ENCODE measurements at regions not wholly inside any gene's neighbourhood (a gene's known extent, or its start where the extent isn't known, plus 50 kb on each side); places are given as distances from the start of the nearest gene placed in this dataset.

DNA sequence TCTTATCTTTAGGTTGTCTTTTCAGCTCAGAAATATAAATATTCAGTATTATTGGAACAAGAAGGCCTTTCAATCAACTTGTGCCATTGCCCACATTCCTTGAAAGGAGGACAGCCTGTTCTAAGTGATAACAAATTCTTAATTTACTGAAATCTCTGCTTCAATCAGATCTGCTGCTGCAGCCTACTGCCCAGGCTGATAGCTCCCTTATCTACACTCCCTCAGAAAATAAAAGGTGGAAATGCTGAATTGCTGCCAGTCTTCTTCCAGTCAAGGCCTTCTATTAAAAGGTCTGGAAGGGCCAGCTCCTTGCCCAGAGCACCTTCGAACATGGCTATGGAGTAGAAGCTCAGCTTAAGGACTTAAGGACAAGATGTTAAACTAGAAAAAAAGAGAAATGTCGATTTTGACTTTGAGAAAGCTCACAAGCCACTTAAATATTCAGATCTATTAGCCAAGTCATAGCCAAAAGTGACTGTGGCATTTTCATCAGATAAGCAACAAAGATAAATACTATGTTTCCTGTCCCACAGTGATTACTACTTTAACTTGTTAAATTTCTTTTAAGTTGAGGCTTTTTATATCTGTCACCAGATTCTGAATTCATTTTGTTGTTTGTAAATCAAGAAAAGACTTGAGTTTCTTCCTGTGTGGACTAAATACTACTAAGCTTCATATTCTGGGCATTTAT is 480.5 kb upstream of the CBLB start:
- ATAC-seq = no peak
- H2AFZ ChIP-seq = no peak overlapping the region
- TF ChIP-seq EZH2phosphoT487 (IDR thresholded peaks at IDR 0.05; ENCODE audit: unreplicated experiment) (no peak), STAT1 (IDR thresholded peaks at IDR 0.05; ENCODE audit: unreplicated experiment) (no peak), ZNF331 (CRISPR knock-in tag; IDR thresholded peaks at IDR 0.05; ENCODE audit: low read depth) (no peak), CTCF (conservative IDR thresholded peaks at IDR 0.05; ENCODE audit: low read depth in 2 of 2) (no peak), JUNB (IDR thresholded peaks at IDR 0.05; ENCODE audit: unreplicated experiment) (no peak), CREB1 (CRISPR knock-in tag; IDR thresholded peaks at IDR 0.05; ENCODE audit: low read depth) (no peak), EZH2 (IDR thresholded peaks at IDR 0.05; ENCODE audit: low read depth, unreplicated experiment) (no peak), ZNF114 (CRISPR knock-in tag; IDR thresholded peaks at IDR 0.05) (no peak), POLR2AphosphoS5 (IDR thresholded peaks at IDR 0.05; ENCODE audit: low read depth) (no peak), NANOG (IDR thresholded peaks at IDR 0.05; ENCODE audit: borderline replicate concordance) (no peak)
- TF ChIP-seq, protein P1, sequence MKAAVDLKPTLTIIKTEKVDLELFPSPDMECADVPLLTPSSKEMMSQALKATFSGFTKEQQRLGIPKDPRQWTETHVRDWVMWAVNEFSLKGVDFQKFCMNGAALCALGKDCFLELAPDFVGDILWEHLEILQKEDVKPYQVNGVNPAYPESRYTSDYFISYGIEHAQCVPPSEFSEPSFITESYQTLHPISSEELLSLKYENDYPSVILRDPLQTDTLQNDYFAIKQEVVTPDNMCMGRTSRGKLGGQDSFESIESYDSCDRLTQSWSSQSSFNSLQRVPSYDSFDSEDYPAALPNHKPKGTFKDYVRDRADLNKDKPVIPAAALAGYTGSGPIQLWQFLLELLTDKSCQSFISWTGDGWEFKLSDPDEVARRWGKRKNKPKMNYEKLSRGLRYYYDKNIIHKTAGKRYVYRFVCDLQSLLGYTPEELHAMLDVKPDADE (IDR thresholded peaks at IDR 0.05) = no peak
- TF ChIP-seq, protein P2, sequence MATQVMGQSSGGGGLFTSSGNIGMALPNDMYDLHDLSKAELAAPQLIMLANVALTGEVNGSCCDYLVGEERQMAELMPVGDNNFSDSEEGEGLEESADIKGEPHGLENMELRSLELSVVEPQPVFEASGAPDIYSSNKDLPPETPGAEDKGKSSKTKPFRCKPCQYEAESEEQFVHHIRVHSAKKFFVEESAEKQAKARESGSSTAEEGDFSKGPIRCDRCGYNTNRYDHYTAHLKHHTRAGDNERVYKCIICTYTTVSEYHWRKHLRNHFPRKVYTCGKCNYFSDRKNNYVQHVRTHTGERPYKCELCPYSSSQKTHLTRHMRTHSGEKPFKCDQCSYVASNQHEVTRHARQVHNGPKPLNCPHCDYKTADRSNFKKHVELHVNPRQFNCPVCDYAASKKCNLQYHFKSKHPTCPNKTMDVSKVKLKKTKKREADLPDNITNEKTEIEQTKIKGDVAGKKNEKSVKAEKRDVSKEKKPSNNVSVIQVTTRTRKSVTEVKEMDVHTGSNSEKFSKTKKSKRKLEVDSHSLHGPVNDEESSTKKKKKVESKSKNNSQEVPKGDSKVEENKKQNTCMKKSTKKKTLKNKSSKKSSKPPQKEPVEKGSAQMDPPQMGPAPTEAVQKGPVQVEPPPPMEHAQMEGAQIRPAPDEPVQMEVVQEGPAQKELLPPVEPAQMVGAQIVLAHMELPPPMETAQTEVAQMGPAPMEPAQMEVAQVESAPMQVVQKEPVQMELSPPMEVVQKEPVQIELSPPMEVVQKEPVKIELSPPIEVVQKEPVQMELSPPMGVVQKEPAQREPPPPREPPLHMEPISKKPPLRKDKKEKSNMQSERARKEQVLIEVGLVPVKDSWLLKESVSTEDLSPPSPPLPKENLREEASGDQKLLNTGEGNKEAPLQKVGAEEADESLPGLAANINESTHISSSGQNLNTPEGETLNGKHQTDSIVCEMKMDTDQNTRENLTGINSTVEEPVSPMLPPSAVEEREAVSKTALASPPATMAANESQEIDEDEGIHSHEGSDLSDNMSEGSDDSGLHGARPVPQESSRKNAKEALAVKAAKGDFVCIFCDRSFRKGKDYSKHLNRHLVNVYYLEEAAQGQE (IDR thresholded peaks at IDR 0.05; ENCODE audit: unreplicated experiment) = no peak
- TF ChIP-seq, protein P3, sequence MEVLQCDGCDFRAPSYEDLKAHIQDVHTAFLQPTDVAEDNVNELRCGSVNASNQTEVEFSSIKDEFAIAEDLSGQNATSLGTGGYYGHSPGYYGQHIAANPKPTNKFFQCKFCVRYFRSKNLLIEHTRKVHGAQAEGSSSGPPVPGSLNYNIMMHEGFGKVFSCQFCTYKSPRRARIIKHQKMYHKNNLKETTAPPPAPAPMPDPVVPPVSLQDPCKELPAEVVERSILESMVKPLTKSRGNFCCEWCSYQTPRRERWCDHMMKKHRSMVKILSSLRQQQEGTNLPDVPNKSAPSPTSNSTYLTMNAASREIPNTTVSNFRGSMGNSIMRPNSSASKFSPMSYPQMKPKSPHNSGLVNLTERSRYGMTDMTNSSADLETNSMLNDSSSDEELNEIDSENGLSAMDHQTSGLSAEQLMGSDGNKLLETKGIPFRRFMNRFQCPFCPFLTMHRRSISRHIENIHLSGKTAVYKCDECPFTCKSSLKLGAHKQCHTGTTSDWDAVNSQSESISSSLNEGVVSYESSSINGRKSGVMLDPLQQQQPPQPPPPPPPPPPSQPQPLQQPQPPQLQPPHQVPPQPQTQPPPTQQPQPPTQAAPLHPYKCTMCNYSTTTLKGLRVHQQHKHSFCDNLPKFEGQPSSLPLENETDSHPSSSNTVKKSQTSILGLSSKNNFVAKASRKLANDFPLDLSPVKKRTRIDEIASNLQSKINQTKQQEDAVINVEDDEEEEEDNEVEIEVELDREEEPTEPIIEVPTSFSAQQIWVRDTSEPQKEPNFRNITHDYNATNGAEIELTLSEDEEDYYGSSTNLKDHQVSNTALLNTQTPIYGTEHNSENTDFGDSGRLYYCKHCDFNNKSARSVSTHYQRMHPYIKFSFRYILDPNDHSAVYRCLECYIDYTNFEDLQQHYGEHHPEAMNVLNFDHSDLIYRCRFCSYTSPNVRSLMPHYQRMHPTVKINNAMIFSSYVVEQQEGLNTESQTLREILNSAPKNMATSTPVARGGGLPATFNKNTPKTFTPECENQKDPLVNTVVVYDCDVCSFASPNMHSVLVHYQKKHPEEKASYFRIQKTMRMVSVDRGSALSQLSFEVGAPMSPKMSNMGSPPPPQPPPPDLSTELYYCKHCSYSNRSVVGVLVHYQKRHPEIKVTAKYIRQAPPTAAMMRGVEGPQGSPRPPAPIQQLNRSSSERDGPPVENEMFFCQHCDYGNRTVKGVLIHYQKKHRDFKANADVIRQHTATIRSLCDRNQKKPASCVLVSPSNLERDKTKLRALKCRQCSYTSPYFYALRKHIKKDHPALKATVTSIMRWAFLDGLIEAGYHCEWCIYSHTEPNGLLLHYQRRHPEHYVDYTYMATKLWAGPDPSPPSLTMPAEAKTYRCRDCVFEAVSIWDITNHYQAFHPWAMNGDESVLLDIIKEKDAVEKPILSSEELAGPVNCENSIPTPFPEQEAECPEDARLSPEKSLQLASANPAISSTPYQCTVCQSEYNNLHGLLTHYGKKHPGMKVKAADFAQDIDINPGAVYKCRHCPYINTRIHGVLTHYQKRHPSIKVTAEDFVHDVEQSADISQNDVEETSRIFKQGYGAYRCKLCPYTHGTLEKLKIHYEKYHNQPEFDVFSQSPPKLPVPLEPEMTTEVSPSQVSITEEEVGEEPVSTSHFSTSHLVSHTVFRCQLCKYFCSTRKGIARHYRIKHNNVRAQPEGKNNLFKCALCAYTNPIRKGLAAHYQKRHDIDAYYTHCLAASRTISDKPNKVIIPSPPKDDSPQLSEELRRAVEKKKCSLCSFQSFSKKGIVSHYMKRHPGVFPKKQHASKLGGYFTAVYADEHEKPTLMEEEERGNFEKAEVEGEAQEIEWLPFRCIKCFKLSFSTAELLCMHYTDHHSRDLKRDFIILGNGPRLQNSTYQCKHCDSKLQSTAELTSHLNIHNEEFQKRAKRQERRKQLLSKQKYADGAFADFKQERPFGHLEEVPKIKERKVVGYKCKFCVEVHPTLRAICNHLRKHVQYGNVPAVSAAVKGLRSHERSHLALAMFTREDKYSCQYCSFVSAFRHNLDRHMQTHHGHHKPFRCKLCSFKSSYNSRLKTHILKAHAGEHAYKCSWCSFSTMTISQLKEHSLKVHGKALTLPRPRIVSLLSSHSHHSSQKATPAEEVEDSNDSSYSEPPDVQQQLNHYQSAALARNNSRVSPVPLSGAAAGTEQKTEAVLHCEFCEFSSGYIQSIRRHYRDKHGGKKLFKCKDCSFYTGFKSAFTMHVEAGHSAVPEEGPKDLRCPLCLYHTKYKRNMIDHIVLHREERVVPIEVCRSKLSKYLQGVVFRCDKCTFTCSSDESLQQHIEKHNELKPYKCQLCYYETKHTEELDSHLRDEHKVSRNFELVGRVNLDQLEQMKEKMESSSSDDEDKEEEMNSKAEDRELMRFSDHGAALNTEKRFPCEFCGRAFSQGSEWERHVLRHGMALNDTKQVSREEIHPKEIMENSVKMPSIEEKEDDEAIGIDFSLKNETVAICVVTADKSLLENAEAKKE (CRISPR knock-in tag; IDR thresholded peaks at IDR 0.05) = no peak
- no peak overlapping the region for H3K4me2 ChIP-seq
- Mint-ChIP-seq H3K4me1 (no peaks in the 10 kb centered on the region), H3K4me3 (no peak overlapping the region), H3K27ac (no peak overlapping the region), H3K36me3 (ENCODE audit: low read depth) (no peaks in the 10 kb centered on the region), H3K9me3 (peaks cover 5% of the 10 kb centered on the region; the same call in 2 of the 3 replicates), H3K27me3 (ENCODE audit: insufficient read depth, low read depth, poor library complexity) (no peaks in the 10 kb centered on the region)
- H3K4me3 ChIP-seq = no peak overlapping the region
- H3K27me3 ChIP-seq (ENCODE audit: insufficient read depth) = no peaks in the 10 kb centered on the region
- H3F3A ChIP-seq (replicated peaks; ENCODE audit: low read depth) = no peaks in the 10 kb centered on the region
- H3K27ac ChIP-seq (ENCODE audit: low read depth) = no peak overlapping the region
- no peaks in the 10 kb centered on the region for H3K4me1 ChIP-seq (ENCODE audit: insufficient read depth)
- DNase-seq (ENCODE audit: low spot score) = no peak
- no peaks in the 10 kb centered on the region for H3K9me2 ChIP-seq (ENCODE audit: insufficient read depth)
- no peaks in the 10 kb centered on the region for H3K36me3 ChIP-seq (ENCODE audit: insufficient read depth)
- no peaks in the 10 kb centered on the region for H4K20me1 ChIP-seq (replicated peaks; ENCODE audit: insufficient read depth)
- H3K79me2 ChIP-seq (replicated peaks; ENCODE audit: insufficient read depth) = no peaks in the 10 kb centered on the region

Data from GM23338 (cell line).